ENCODE measurements at regions not wholly inside any gene's neighbourhood (a gene's known extent, or its start where the extent isn't known, plus 50 kb on each side); places are given as distances from the start of the nearest gene placed in this dataset.

GRCh38 chr10:10798864-10799192, 218.8 kb upstream of the CELF2 start:
- H3K27ac Mint-ChIP-seq, result no peak overlapping the region
- peaks cover 36% of the 10 kb centered on the region for H3K27me3 Mint-ChIP-seq (ENCODE audit: low read depth, poor library complexity)
- H3K9me3 Mint-ChIP-seq, result peaks cover 12% of the 10 kb centered on the region
- H3K4me3 Mint-ChIP-seq, result no peak overlapping the region
- no peak for DNase-seq
- TF ChIP-seq CTCF (IDR thresholded peaks at IDR 0.05), result no peak
- H3K36me3 Mint-ChIP-seq (ENCODE audit: low read depth), result no peaks in the 10 kb centered on the region
- peaks cover 27% of the 10 kb centered on the region for H3K4me1 Mint-ChIP-seq

GRCh38 chr10:10800961-10801360, 216.7 kb upstream of the CELF2 start:
- H3K9me3 Mint-ChIP-seq, result peaks cover 12% of the 10 kb centered on the region
- TF ChIP-seq CTCF (IDR thresholded peaks at IDR 0.05), result no peak
- peaks cover 34% of the 10 kb centered on the region for H3K27me3 Mint-ChIP-seq (ENCODE audit: low read depth, poor library complexity)
- no peaks in the 10 kb centered on the region for H3K36me3 Mint-ChIP-seq (ENCODE audit: low read depth)
- no peak for DNase-seq
- H3K4me1 Mint-ChIP-seq, result peaks cover 36% of the 10 kb centered on the region
- no peak overlapping the region for H3K4me3 Mint-ChIP-seq
- H3K27ac Mint-ChIP-seq, result no peak overlapping the region

GRCh38 chr10:10803278-10803677, 214.4 kb upstream of the CELF2 start:
- Mint-ChIP-seq H3K36me3 (ENCODE audit: low read depth) (no peaks in the 10 kb centered on the region), H3K27ac (no peak overlapping the region), H3K9me3 (peaks cover 12% of the 10 kb centered on the region), H3K27me3 (ENCODE audit: low read depth, poor library complexity) (peaks cover 13% of the 10 kb centered on the region), H3K4me1 (peaks cover 16% of the 10 kb centered on the region), H3K4me3 (no peak overlapping the region)
- DNase-seq, result no peak
- TF ChIP-seq CTCF (IDR thresholded peaks at IDR 0.05), result no peak

GRCh38 chr10:10804061-10804460, 213.6 kb upstream of the CELF2 start:
- H3K36me3 Mint-ChIP-seq (ENCODE audit: low read depth), result no peaks in the 10 kb centered on the region
- peaks cover 9% of the 10 kb centered on the region for H3K4me1 Mint-ChIP-seq
- no peak for DNase-seq
- H3K27me3 Mint-ChIP-seq (ENCODE audit: low read depth, poor library complexity), result peaks cover 7% of the 10 kb centered on the region
- no peak overlapping the region for H3K4me3 Mint-ChIP-seq
- H3K27ac Mint-ChIP-seq, result no peak overlapping the region
- peaks cover 7% of the 10 kb centered on the region for H3K9me3 Mint-ChIP-seq
- TF ChIP-seq CTCF (IDR thresholded peaks at IDR 0.05), result no peak

GRCh38 chr10:10804998-10805740, 212.5 kb upstream of the CELF2 start:
- Mint-ChIP-seq H3K4me3 (no peak overlapping the region), H3K4me1 (peaks cover 9% of the 10 kb centered on the region), H3K27ac (no peak overlapping the region), H3K27me3 (ENCODE audit: low read depth, poor library complexity) (peaks cover 6% of the 10 kb centered on the region), H3K36me3 (ENCODE audit: low read depth) (no peaks in the 10 kb centered on the region), H3K9me3 (peaks cover 7% of the 10 kb centered on the region)
- DNase-seq, result no peak
- TF ChIP-seq CTCF (IDR thresholded peaks at IDR 0.05), result no peak

GRCh38 chr10:10807106-10807505, 210.6 kb upstream of the CELF2 start:
- DNase-seq, result no peak
- Mint-ChIP-seq H3K36me3 (ENCODE audit: low read depth) (no peaks in the 10 kb centered on the region), H3K27me3 (ENCODE audit: low read depth, poor library complexity) (peaks cover 6% of the 10 kb centered on the region), H3K27ac (no peak overlapping the region), H3K4me1 (peaks cover 9% of the 10 kb centered on the region), H3K9me3 (peaks cover under 1% of the 10 kb centered on the region), H3K4me3 (no peak overlapping the region)
- no peak for TF ChIP-seq CTCF (IDR thresholded peaks at IDR 0.05)

Measured in nephron progenitor cell (in vitro differentiated cells).